Activated T-cell treated with anti-CD3 and anti-CD28 coated beads, Interleukin-2, amount 50 U/mL, for 72 hours (primary cell): ENCODE measurements at regions not wholly inside any gene's neighbourhood (a gene's known extent, or its start where the extent isn't known, plus 50 kb on each side); places are given as distances from the start of the nearest gene placed in this dataset.

ENCODE experiments used
- ATAC-seq, 2 donors: fragments of 150-1000 bp; cut with Tn5 transposase; replicated peaks in 1 of 2; 2 replicates each; pipeline ENCODE4 v1.10.0; 2021; ENCODE audit warnings: moderate library complexity in 2 of 2, mild to moderate bottlenecking in 1 of 2
- DNase-seq, 2 donors: peaks; one replicate each; pipeline ENCODE4 v3.0.0; 2021 to 2022; ENCODE audit warnings: mixed read lengths in 1 of 2
- H3K27ac Mint-ChIP-seq: one replicate; pipeline ENCODE4 v1.8.0; 2022; ENCODE audit warnings: mild to moderate bottlenecking, moderate library complexity, mixed read lengths
- H3K27me3 Mint-ChIP-seq: one replicate; pipeline ENCODE4 v1.8.0; 2022; ENCODE audit warnings: low read depth, mixed read lengths
- H3K36me3 Mint-ChIP-seq, 2 donors: one replicate each; pipeline ENCODE4 v1.8.0; 2022; ENCODE audit warnings: mixed read lengths in 2 of 2, mild to moderate bottlenecking in 1 of 2; ENCODE audit not compliant: insufficient read depth in 2 of 2
- H3K4me1 Mint-ChIP-seq: one replicate; pipeline ENCODE4 v1.8.0; 2022; ENCODE audit warnings: low read depth, mixed read lengths
- H3K4me3 Mint-ChIP-seq, 2 donors: one replicate each; pipeline ENCODE4 v1.8.0; 2022; ENCODE audit warnings: mild to moderate bottlenecking in 2 of 2, mixed read lengths in 2 of 2, moderate library complexity in 2 of 2
- H3K9me3 Mint-ChIP-seq, 2 donors: one replicate each; pipeline ENCODE4 v1.8.0; 2022; ENCODE audit warnings: mixed read lengths in 2 of 2

GRCh38 chr2:42849311-42849710 is 56.9 kb upstream of the HAAO start:
- ATAC-seq (no peak), DNase-seq (no peak)
- Mint-ChIP-seq H3K27ac (peak overlapping the region; percentile 39), H3K36me3 (no peaks in the 10 kb centered on the region), H3K4me1 (no peaks in the 10 kb centered on the region), H3K27me3 (no peaks in the 10 kb centered on the region), H3K9me3 (no peaks in the 10 kb centered on the region), H3K4me3 (no peak overlapping the region)

- no peak for ATAC-seq
- H3K36me3 Mint-ChIP-seq: no peaks in the 10 kb centered on the region
- no peaks in the 10 kb centered on the region for H3K4me1 Mint-ChIP-seq
- H3K4me3 Mint-ChIP-seq: no peak overlapping the region
- H3K27me3 Mint-ChIP-seq: no peaks in the 10 kb centered on the region
- H3K27ac Mint-ChIP-seq: no peak overlapping the region
- DNase-seq: no peak
- no peaks in the 10 kb centered on the region for H3K9me3 Mint-ChIP-seq
Measured at GRCh38 chr2:42848726-42849290, 56.4 kb upstream of the HAAO start.

- DNase-seq (no peak), ATAC-seq (no peak)
- no peaks in the 10 kb centered on the region for H3K4me1 Mint-ChIP-seq
- no peaks in the 10 kb centered on the region for H3K27me3 Mint-ChIP-seq
- no peaks in the 10 kb centered on the region for H3K9me3 Mint-ChIP-seq
- H3K4me3 Mint-ChIP-seq: no peak overlapping the region
- H3K27ac Mint-ChIP-seq: no peak overlapping the region
- no peaks in the 10 kb centered on the region for H3K36me3 Mint-ChIP-seq
Measured at GRCh38 chr2:42848265-42848664, 55.9 kb upstream of the HAAO start.

GRCh38 chr2:42847596-42848151 is 55.3 kb upstream of the HAAO start:
- DNase-seq: no peak

GRCh38 chr2:42846932-42847595 is 54.7 kb upstream of the HAAO start:
- no peaks in the 10 kb centered on the region for H3K27me3 Mint-ChIP-seq
- no peaks in the 10 kb centered on the region for H3K9me3 Mint-ChIP-seq
- no peaks in the 10 kb centered on the region for H3K36me3 Mint-ChIP-seq
- no peak overlapping the region for H3K4me3 Mint-ChIP-seq
- H3K4me1 Mint-ChIP-seq: no peaks in the 10 kb centered on the region
- ATAC-seq (no peak), DNase-seq (no peak)
- H3K27ac Mint-ChIP-seq: no peak overlapping the region

More at GRCh38 chr2:42847596-42848151, 55.3 kb upstream of the HAAO start:
- no peaks in the 10 kb centered on the region for H3K4me1 Mint-ChIP-seq
- H3K27ac Mint-ChIP-seq: no peak overlapping the region
- ATAC-seq: no peak
- H3K36me3 Mint-ChIP-seq: no peaks in the 10 kb centered on the region
- no peaks in the 10 kb centered on the region for H3K9me3 Mint-ChIP-seq
- H3K4me3 Mint-ChIP-seq: no peak overlapping the region
- H3K27me3 Mint-ChIP-seq: no peaks in the 10 kb centered on the region

GRCh38 chr2:42846026-42846425 is 53.6 kb upstream of the HAAO start:
- no peaks in the 10 kb centered on the region for H3K4me1 Mint-ChIP-seq
- H3K4me3 Mint-ChIP-seq: no peak overlapping the region
- no peaks in the 10 kb centered on the region for H3K27me3 Mint-ChIP-seq
- ATAC-seq (no peak), DNase-seq (no peak)
- H3K27ac Mint-ChIP-seq: no peak overlapping the region
- no peaks in the 10 kb centered on the region for H3K9me3 Mint-ChIP-seq
- no peaks in the 10 kb centered on the region for H3K36me3 Mint-ChIP-seq

GRCh38 chr2:42844901-42845821 is 52.8 kb upstream of the HAAO start:
- Mint-ChIP-seq H3K27ac (no peak overlapping the region), H3K9me3 (no peaks in the 10 kb centered on the region), H3K27me3 (no peaks in the 10 kb centered on the region), H3K36me3 (no peaks in the 10 kb centered on the region), H3K4me3 (no peak overlapping the region), H3K4me1 (no peaks in the 10 kb centered on the region)
- no peak for DNase-seq
- no peak for ATAC-seq

- Mint-ChIP-seq H3K27me3 (no peaks in the 10 kb centered on the region), H3K36me3 (no peaks in the 10 kb centered on the region), H3K27ac (no peak overlapping the region), H3K4me3 (no peak overlapping the region), H3K9me3 (no peaks in the 10 kb centered on the region), H3K4me1 (no peaks in the 10 kb centered on the region)
- ATAC-seq: no peak
- DNase-seq: no peak
Measured at GRCh38 chr2:42844366-42844765, 52.0 kb upstream of the HAAO start.

- Mint-ChIP-seq H3K9me3 (no peaks in the 10 kb centered on the region), H3K4me3 (no peak overlapping the region), H3K36me3 (no peaks in the 10 kb centered on the region), H3K27ac (no peak overlapping the region), H3K4me1 (no peaks in the 10 kb centered on the region), H3K27me3 (no peaks in the 10 kb centered on the region)
- ATAC-seq: no peak
- no peak for DNase-seq
Measured at GRCh38 chr2:42843611-42844010, 51.2 kb upstream of the HAAO start.

GRCh38 chr2:42843131-42843530 is 50.7 kb upstream of the HAAO start:
- Mint-ChIP-seq H3K9me3 (no peaks in the 10 kb centered on the region), H3K4me3 (no peak overlapping the region), H3K36me3 (no peaks in the 10 kb centered on the region), H3K4me1 (no peaks in the 10 kb centered on the region), H3K27ac (no peak overlapping the region), H3K27me3 (no peaks in the 10 kb centered on the region)
- no peak for DNase-seq
- no peak for ATAC-seq

GRCh38 chr2:42842466-42842865 is 50.1 kb upstream of the HAAO start:
- Mint-ChIP-seq H3K9me3 (peaks cover 0 to 2% of the 10 kb centered on the region in 2 donors), H3K36me3 (no peaks in the 10 kb centered on the region), H3K4me3 (no peak overlapping the region), H3K4me1 (no peaks in the 10 kb centered on the region), H3K27ac (no peak overlapping the region), H3K27me3 (no peaks in the 10 kb centered on the region)
- no peak for ATAC-seq
- no peak for DNase-seq
